Right ventricle myocardium superior (tissue), 1 donor: ENCODE measurements at regions not wholly inside any gene's neighbourhood (a gene's known extent, or its start where the extent isn't known, plus 50 kb on each side); places are given as distances from the start of the nearest gene placed in this dataset.

Experiments
- ATAC-seq: fragments of 200-7000 bp; cut with Tn5 transposase; one replicate; pipeline ENCODE4 v1.9.1; 2020; ENCODE audit warnings: mild to moderate bottlenecking; ENCODE audit not compliant: poor library complexity
- DNase-seq: peaks from one replicate; pipeline ENCODE4 v3.0.0-alpha.2; 2020
- intact Hi-C: fragments of 100-400 bp; cut with DNase I; formaldehyde crosslinking; loops from one replicate; pipeline ENCODE4 v1.11.2; 2022
- donor health status: DM: no; HTN: yes; CAD: no; lungs with severe emphysema.

DNA sequence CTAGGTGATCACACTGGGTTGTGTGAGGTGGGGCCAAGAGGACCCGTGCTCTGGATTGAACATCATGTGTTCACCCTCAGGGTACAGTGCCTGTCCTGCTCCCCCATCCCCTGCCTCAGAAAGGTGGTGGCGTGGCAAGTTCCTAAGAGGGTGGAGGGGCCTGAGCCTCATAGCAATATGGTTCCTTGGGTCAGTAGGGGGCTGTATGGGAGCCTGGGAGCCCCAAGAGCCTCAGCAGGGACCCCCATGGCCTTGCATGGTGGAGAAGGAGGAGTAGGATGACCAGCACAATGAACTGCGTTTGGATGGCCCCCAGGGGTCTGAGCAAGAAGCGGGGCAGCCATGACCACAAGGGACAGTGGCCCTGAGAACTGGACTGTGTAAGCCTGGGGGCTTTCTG, 89.6 kb upstream of the SHB start:
- DNase-seq: no peak
- intact Hi-C loops: no loop called here
- no peak for ATAC-seq

DNA sequence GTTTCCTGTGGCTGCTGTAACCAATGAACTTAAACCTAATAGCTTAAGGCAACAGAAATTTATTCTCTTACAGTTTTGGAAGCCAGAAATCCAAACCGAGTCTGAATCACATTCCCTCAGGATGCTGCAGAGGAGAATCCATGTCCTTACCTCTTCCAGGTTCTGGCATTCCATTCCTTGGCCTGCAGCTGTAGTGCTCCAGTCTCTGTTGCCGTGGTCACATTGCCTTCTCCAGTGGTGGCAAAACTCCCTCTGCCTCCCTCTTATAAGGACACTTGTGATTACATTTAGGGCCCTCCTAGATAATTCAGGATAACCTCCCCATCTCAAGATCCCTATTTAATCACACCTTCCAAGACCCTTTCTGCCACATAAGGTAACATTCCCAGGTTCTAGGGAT, 88.7 kb upstream of the SHB start:
- intact Hi-C loops: no loop called here
- ATAC-seq (no peak), DNase-seq (no peak)

- DNase-seq: no peak
Measured at GRCh38 chr9:38154501-38155421, 85.7 kb upstream of the SHB start.

DNA sequence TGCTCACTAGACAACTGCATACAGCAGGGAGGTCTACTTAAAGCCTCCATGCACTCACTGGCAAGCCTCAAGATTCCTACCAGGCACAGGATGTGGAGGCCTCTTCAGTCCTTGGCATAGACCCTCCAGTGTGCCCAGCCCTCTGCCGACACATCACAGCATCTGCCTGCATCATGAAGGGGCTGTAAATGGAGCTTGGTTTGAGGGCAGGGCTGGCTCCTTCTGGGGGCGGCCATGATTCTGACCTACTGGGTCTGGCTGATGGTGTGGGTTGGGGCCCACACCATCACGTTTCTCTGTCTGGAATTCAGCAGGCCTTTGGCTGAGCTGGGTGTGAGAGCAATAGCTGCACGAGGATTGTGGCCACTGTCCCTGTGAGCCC, 84.9 kb upstream of the SHB start:
- no peak for ATAC-seq
- intact Hi-C loops: no loop called here
- DNase-seq: no peak

More at GRCh38 chr9:38154501-38155421, 85.7 kb upstream of the SHB start:
- intact Hi-C loops: no loop called here
- no peak for ATAC-seq

DNA sequence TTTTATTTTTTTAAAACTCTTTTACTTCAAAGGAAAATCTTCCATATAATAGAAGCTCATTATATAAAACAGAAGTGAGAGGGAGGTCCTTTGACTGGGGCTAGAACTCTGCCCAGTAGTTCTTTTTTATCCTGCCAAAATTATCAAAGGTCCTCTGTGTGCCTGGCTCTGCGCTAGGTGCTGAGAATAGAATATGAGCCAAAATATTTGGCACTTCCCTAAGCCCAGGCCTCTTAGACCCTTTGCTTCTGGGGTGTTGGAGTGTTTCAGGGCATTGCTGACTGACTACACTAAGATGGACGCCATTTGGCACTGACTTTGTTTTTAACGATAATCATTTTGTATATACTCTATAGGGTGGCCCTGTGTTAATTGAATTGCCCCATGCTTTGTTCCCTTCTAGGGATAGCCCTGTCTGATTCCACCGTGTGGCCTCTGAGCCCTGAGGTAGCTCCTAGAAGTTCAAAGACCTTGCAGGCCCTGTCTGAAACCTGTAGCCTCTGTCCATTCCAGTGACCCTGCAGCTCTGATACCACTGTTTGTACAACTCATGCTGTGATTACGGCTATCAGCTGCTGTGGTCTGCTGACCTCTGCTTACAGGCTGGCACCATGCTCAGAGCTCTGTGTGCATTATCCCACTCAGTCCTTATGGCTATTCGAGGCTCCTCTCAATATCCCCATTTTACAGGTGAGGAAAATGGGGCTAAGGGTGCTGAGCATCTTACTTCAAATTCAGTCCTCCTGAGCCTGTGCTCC, 84.3 kb upstream of the SHB start:
- ATAC-seq (peak; percentile 80), DNase-seq (no peak)
- intact Hi-C loops: no loop called here

DNA sequence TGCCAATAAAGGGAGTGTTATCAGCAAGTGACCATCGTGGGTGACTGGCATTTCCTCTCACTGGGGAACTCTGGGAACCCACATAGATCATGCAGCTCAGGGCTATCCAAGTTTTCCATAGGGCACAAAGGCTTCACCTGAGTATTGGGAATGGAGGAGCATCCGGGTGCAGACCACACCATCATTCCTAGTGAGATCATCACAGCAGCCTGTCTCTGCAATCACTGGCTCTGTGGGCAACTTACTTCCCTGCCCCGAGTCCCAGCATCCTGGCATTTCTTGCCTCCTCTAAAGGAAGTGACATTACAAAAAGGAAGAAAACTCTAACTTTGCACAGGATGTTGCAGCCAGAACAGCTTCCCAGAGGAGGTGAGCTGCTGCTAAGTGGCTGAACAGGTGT, 80.6 kb upstream of the SHB start:
- ATAC-seq: no peak
- DNase-seq: no peak
- intact Hi-C loops: no loop called here

DNA sequence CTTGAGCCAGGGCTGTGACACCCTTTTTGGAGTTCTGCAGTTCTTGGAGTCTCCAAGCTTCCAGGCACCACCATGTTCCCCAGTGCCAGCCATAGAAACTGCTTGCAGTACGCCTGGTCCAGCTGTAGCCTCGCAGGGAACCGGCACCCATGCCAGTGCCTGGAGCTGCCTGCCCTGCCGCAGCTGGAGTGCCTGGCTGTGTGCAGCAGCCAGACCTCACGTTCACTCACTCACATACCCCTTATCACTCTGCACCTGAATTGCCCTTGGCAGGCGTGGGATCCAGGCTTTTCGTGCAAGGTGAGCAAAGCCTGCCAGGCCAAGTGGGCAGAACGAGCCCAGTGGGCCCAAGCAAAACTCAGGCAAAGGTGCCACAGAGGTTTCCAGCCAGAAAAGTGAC, 77.8 kb upstream of the SHB start:
- ATAC-seq (no peak), DNase-seq (no peak)
- intact Hi-C loops: no loop called here

GRCh38 chr9:38145526-38146053, 76.6 kb upstream of the SHB start:
- ATAC-seq: no peak

GRCh38 chr9:38144421-38144820, 75.4 kb upstream of the SHB start:
- ATAC-seq: no peak
- intact Hi-C loops: no loop called here
- no peak for DNase-seq

More at GRCh38 chr9:38145526-38146053, 76.6 kb upstream of the SHB start:
- intact Hi-C loops: no loop called here
- DNase-seq: no peak

GRCh38 chr9:38141746-38142591, 72.9 kb upstream of the SHB start:
- DNase-seq (no peak), ATAC-seq (peak; percentile 12)
- intact Hi-C loops: no loop called here

- DNase-seq (no peak), ATAC-seq (no peak)
- intact Hi-C loops: no loop called here
Measured at GRCh38 chr9:38138276-38138675, 69.2 kb upstream of the SHB start.

- no peak for DNase-seq
- intact Hi-C loops: no loop called here
- no peak for ATAC-seq
Measured at GRCh38 chr9:38137342-38137741, 68.3 kb upstream of the SHB start.

- DNase-seq (no peak), ATAC-seq (no peak)
- intact Hi-C loops: no loop called here
Measured at GRCh38 chr9:38136386-38136785, 67.4 kb upstream of the SHB start.

GRCh38 chr9:38134611-38135237, 65.7 kb upstream of the SHB start:
- intact Hi-C loops: no loop called here
- ATAC-seq: no peak
- DNase-seq: no peak

GRCh38 chr9:38133595-38133994, 64.6 kb upstream of the SHB start:
- ATAC-seq (no peak), DNase-seq (no peak)
- intact Hi-C loops: no loop called here

- intact Hi-C loops: no loop called here
- no peak for DNase-seq
- ATAC-seq: no peak
Measured at GRCh38 chr9:38132956-38133355, 63.9 kb upstream of the SHB start.

DNA sequence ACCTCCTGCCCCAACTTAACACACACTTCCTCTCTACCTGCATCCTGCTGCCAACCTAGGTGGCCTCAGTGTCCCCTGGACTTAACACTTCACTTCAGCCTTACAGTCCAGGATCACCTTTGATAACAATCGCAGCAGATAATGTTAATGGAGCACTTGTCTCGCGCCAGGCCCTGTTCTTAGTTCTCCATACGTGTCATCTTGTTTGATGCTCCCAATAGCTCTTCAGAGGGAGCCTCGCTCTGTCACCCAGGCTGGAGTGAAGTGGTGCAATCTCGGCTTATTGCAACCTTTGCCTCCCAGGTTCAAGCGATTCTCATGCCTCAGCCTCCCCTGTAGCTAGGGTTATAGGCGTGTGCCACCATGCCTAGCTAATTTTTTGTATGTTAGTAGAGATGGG, 62.7 kb upstream of the SHB start:
- ATAC-seq: no peak
- DNase-seq: no peak
- intact Hi-C loops: no loop called here

DNA sequence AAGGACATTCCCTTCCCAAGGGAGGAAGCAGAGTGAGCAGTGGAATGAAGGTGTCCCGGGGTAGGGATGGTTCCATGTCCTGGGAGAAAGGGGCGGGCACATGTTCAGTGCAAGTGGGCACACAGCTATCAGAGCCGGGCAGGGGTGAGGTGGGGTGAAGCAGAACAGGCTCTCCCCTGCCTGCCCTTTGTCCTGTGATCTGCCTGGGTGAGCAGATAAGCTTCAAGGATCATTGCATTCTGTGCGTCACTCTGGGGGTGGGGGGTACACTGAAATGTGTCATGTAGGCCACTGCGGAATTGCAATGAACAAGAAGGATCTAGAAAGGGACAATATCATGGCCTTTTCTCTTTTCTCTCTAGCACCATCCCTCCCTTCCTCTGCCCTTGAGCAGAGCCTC, 61.7 kb upstream of the SHB start:
- ATAC-seq (peak; percentile 52), DNase-seq (no peak)

GRCh38 chr9:38129366-38129765, 60.3 kb upstream of the SHB start:
- ATAC-seq (no peak), DNase-seq (no peak)
- intact Hi-C loops: no loop called here

More for the DNA sequence above, 61.7 kb upstream of the SHB start:
- intact Hi-C loops: no loop called here
